HG02981 (cell line): ENCODE measurements at regions not wholly inside any gene's neighbourhood (a gene's known extent, or its start where the extent isn't known, plus 50 kb on each side); places are given as distances from the start of the nearest gene placed in this dataset.
"Not testable (repeated sequence)": the region's sequence is repeated elsewhere in the genome, so short reads cannot be mapped to it uniquely, and the experiment has no call there.

ENCODE experiments used
- ATAC-seq: cut with Tn5 transposase; IDR thresholded peaks from one replicate; pipeline ENCODE4 v1.9.1; 2021; ENCODE audit warnings: mild to moderate bottlenecking, moderate library complexity; ENCODE audit not compliant: unreplicated experiment

- ATAC-seq = no peak
These were observed 231.8 kb downstream of the KCNE4 start for GRCh38 chr2:223283771-223284170.

DNA sequence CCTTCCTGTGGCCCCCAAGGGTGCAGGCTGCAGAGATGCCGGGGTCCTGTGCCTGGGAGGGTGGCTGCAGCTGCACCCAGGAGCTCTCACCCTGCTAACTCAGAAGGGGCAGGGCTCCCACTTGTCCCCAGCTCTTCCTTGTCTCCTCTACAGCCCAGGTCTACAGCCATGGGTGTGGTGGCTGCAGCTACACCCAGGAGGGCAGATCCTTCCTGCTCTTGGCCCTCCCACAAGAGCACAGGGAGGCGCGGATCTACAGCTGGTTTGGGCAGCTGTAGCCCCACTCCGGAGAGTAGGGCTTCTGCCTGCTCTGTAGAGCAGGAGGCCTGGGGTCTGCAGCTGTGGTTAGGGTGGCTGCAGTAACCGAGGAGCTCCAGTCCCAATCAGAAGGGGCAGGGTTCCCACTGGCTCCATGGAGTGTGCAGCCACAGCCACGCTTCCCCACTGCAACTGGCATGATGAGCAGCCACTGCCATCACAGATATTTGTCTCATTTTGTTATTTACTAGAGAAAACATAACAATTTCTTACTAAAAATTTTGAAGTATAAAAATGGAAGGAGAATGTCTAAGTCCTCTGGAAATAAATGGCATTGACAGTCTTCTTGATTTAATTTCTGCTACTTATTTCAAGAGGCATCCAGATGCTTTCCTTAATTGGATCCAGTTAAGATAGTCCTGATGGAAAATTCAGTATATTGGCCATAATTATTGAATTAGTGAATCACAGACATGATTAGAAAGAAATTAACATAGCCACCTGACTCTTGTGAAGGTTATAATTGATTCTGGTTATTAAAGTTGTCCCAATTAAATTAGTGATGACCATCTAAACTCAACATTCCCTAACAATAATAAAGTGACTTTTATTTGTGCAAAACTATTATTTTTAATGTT, 233.6 kb downstream of the KCNE4 start:
- ATAC-seq = no peak

- no peak for ATAC-seq
These were observed 242.8 kb downstream of the KCNE4 start for GRCh38 chr2:223294756-223295155.

DNA sequence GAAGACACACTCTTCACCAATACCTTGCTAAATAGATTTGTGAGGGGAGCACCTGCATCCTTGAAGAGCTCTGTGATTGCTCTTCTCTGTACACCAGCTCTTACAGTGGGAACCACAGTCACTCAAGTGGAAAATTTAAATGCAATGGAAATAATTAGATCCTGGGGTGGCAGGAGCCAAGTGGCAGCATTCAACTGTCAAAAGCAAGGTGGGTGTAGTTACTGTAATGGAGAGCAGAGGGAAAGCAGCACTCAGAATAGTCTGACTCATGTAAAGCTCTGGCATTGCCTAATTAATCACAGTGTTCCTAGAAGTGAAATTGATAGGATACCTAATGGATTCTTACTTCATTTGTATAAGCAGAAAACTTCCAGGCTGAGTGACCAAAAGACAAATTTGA, 245.8 kb downstream of the KCNE4 start:
- no peak for ATAC-seq

GRCh38 chr2:223298329-223298728, 246.3 kb downstream of the KCNE4 start:
- not testable (repeated sequence) for ATAC-seq

- no peak for ATAC-seq
These were observed 248.3 kb downstream of the KCNE4 start for GRCh38 chr2:223300326-223300725.

DNA sequence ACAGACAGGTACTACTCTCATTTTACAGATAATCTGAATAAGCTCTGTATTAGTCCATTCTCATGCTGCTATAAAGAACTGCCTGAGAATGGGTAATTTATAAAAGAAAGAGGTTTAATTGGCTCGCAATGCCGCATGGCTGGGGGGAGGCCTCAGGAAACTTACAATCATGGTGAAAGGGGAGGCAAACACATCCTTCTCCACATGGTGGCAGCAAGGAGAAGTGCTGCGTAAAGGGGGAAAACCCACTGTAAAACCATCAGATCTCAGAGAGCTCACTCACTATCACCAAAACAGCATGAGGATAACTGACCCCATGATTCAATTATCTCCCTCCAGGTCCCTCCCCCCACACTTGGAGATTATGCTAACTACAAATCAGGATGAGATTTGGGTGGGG, 254.4 kb downstream of the KCNE4 start:
- peak; percentile 63 for ATAC-seq

DNA sequence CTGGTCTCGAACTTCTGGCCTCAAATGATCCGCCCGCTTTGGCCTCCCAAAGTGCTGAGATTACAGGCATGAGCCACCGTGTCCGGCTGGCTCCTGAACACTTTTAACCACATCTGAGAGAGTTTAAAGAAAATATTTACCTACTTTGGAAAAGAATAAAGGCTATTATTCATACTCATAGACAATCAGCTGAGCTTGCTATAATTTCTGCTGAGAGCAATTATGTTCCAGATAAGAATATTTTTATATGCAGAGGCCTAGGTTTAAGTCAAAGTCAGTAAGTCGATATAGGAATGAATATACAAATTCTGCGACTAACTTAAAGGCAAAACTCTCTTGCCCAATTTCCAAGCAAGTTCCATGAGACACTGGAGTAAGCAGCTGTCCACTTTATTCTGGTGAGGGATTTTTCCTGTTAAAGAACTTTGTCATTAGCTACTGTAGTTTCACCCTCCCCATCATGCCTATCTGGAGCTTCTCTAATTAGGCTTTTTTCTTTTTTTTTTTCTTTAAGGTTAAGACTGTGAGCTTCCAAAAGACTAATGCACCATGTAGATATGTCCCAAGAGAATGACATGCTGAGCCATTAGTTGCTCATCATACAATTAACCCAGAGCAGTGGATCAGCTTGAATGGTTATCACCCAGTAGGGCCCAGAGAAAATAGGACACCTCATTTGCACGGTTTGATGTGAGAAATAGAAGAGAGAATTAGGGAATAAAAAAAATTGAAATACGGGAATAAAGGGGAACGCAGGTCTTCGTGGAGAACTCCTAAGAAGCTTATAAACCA, 260.1 kb downstream of the KCNE4 start:
- ATAC-seq = no peak

- ATAC-seq = no peak
These were observed 261.1 kb downstream of the KCNE4 start for GRCh38 chr2:223313101-223313500.

GRCh38 chr2:223314811-223315210, 262.8 kb downstream of the KCNE4 start:
- ATAC-seq = no peak

DNA sequence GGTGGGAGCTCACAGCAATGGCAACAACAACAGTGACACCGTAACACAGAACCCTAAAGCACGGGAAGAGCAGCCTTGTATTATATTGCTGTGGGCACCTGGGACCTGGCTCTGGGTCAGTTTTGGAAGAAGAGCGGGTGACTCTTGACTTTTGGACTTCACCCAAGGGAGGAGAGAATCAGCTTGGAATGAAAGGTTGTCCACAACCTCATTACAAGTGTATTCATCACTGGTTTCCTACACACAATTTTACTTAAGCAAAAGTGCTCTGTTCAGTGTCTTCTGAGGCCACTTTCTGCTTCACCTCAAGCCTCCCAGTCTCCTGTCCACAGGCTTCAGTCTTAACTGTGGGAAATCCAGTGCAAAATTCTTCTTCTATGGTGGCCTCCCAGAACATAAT, 263.8 kb downstream of the KCNE4 start:
- ATAC-seq = no peak

DNA sequence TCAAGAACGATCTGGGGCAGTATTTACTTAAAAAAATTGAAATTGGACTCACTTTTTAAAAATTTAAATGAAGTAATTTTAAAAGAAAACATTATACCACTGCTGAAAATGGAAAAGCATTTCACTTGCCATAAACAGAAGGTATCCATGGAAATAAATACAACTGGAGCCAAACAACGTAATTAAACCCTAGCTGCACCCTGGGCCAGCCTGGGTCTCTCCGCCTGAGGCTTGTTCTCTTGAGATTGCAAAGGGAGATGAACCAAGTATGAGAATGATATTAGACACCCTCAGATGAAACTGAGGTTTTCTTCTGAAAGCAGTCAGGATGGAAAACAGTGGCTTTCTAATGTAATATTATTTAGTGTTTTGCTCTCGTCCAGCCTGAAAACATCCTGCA, 264.4 kb downstream of the KCNE4 start:
- no peak for ATAC-seq

GRCh38 chr2:223319601-223320000, 267.6 kb downstream of the KCNE4 start:
- ATAC-seq = no peak

GRCh38 chr2:223324402-223324801, 272.4 kb downstream of the KCNE4 start:
- no peak for ATAC-seq

DNA sequence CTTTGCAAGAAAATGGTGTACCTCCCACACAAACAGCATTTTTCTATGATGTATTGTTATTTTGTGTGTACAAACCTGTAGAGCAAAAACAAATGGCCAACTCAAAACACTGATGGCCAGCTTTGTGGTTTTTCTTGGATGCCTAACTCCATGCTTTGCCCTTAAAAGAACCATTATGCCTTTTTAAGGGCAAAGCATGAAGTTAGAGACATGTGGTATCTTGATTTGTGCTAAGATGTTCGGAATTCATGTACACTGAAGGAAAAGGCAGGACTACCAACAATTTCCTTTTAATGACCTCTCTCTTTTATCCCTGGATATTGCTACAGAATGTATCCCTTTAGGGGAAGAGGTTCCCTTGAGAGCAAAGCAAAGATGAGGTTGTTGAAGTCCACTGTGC, 273.6 kb downstream of the SCG2 start:
- ATAC-seq = no peak

GRCh38 chr2:223330747-223331146, 271.4 kb downstream of the SCG2 start:
- ATAC-seq = not testable (repeated sequence)

- ATAC-seq = no peak
These were observed 264.1 kb downstream of the SCG2 start for GRCh38 chr2:223338016-223338415.

DNA sequence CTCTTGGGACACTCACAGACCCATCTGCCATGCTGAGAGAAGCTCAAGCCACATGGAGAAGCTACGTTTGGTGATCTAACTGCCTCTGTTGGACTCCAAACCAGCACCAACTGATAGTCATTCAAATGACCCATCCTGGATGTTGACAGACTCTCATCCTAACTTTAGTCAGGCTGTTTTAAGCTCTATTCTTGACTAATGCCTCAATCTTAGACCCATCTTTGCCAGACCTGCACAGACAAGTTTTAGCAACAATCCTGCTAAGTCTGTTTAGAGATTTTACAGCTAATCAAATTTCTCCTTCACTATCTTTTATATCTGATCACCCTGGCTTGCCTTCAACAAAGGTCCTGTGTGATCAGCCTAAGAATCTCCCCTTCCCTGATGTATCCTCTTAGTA, 245.1 kb downstream of the SCG2 start:
- ATAC-seq = no peak

DNA sequence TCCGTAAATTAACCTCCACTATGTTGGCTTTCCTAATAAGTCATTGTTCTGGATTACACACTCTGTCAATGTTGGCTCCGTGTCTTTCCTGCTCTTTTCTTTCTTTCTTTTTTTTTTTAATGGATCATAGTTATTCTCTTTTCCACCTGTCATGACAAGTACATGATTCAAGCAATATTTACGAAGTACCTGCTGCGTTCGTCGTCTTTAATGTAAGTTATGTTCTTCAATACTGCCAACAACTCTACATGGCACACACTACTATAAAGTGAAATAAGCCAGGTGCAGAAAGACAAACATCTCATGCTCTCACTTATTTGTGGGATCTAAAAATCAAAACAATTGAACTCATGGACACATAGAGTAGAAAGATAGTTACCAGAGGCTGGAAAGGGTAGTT, 239.1 kb downstream of the SCG2 start:
- no peak for ATAC-seq

DNA sequence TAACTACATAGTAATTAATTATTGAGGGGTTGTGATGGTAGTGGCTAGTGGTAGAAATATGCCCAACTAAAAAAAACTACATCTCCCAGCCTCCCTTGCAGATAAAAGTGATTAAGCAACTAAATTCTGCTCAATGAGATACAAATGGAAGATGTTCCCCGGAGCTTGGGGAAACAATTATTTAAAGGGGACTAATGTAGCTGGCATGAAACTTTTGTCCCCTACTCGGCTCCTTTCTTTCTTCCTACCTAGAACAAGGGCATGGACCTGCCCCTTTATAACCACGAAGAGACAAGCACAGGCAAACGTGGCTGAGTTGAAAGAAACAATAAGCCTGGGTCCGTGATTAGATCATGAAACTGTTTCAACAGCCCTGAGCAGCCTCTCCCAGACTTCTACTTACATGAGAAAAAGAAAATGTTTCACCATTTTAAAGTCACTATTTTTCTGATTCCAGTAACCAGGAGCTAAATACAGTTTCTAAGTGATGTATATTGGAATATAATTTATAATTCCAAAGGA, 236.9 kb downstream of the SCG2 start:
- no peak for ATAC-seq

DNA sequence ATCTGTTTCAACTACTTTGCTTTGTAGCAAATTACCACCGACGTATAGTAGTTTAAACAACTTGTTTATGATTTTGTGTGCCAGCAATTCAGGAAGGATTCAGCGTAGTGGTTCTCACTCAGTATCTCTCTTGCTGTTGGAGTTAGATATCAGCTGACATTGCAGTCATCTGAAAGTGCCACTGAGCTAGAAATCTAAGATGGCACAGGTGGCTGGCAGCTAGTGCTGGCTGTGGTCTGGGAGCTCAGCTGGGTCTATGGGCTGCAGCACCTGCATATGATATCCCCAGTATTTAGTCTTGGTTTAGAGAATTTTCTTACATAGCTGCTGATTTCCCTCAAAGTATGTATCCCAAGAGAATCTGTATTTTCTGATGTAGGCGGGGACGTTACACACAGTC, 235.6 kb downstream of the SCG2 start:
- no peak for ATAC-seq

DNA sequence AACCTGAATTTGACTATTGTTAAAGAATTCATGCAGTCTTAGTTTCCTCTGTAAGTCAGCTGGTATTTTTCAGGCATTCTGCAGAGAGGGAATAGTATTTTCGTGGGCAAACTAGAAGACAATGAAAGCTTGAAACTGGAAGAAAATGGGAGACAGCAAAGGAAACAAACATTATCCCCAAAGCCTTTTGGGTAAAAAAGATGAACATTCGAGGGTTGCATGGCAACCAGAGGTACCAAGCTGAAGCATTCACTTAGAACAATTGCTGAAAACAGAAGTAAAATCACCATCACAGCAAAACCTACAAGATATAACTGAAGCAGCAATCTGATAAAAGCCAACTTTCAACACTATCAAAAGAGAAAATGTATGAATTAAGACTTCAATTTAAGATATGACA, 233.7 kb downstream of the SCG2 start:
- ATAC-seq = no peak
